ENCODE measurements at regions not wholly inside any gene's neighbourhood (a gene's known extent, or its start where the extent isn't known, plus 50 kb on each side); places are given as distances from the start of the nearest gene placed in this dataset.

- no peaks in the 10 kb centered on the region for H3K4me1 Mint-ChIP-seq
- H3K27ac Mint-ChIP-seq = no peak overlapping the region
These were observed 197.7 kb upstream of the STXBP6 start for GRCh38 chr14:25247609-25248008.

GRCh38 chr14:25246751-25247150, 196.8 kb upstream of the STXBP6 start:
- no peaks in the 10 kb centered on the region for H3K36me3 Mint-ChIP-seq

More at GRCh38 chr14:25247609-25248008, 197.7 kb upstream of the STXBP6 start:
- DNase-seq (ENCODE audit: low spot score in 2 of 2) (no peak), ATAC-seq (no peak)
- Mint-ChIP-seq H3K9me3 (peaks cover 5% of the 10 kb centered on the region), H3K4me3 (no peak overlapping the region), H3K36me3 (no peaks in the 10 kb centered on the region)

GRCh38 chr14:25239170-25239569, 189.2 kb upstream of the STXBP6 start:
- DNase-seq (ENCODE audit: low spot score in 2 of 2) = no peak
- ATAC-seq = no peak
- no peak overlapping the region for H3K4me3 Mint-ChIP-seq
- no peaks in the 10 kb centered on the region for H3K36me3 Mint-ChIP-seq
- H3K27ac Mint-ChIP-seq = no peak overlapping the region
- no peaks in the 10 kb centered on the region for H3K9me3 Mint-ChIP-seq
- H3K4me1 Mint-ChIP-seq = no peaks in the 10 kb centered on the region

More at GRCh38 chr14:25246751-25247150, 196.8 kb upstream of the STXBP6 start:
- Mint-ChIP-seq H3K27ac (no peak overlapping the region), H3K9me3 (peaks cover 5% of the 10 kb centered on the region), H3K4me1 (no peaks in the 10 kb centered on the region), H3K4me3 (no peak overlapping the region)
- DNase-seq (ENCODE audit: low spot score in 2 of 2) (no peak), ATAC-seq (no peak)

- H3K4me3 Mint-ChIP-seq = no peak overlapping the region
- H3K27ac Mint-ChIP-seq = no peak overlapping the region
- no peak for DNase-seq (ENCODE audit: low spot score in 2 of 2)
- no peak for ATAC-seq
- H3K36me3 Mint-ChIP-seq = no peaks in the 10 kb centered on the region
- no peaks in the 10 kb centered on the region for H3K9me3 Mint-ChIP-seq
- H3K4me1 Mint-ChIP-seq = no peaks in the 10 kb centered on the region
These were observed 187.9 kb upstream of the STXBP6 start for GRCh38 chr14:25237845-25238244.

GRCh38 chr14:25233613-25234012, 183.7 kb upstream of the STXBP6 start:
- Mint-ChIP-seq H3K27ac (no peak overlapping the region), H3K36me3 (no peaks in the 10 kb centered on the region), H3K4me1 (no peaks in the 10 kb centered on the region), H3K4me3 (no peak overlapping the region), H3K9me3 (no peaks in the 10 kb centered on the region)
- DNase-seq (ENCODE audit: low spot score in 2 of 2) (no peak), ATAC-seq (no peak)

- Mint-ChIP-seq H3K36me3 (no peaks in the 10 kb centered on the region), H3K4me3 (no peak overlapping the region), H3K4me1 (no peaks in the 10 kb centered on the region), H3K27ac (no peak overlapping the region), H3K9me3 (no peaks in the 10 kb centered on the region)
- DNase-seq (ENCODE audit: low spot score in 2 of 2) (no peak), ATAC-seq (no peak)
These were observed 181.1 kb upstream of the STXBP6 start for GRCh38 chr14:25231004-25231403.

GRCh38 chr14:25226214-25226613, 176.3 kb upstream of the STXBP6 start:
- no peak for ATAC-seq
- H3K4me1 Mint-ChIP-seq = no peaks in the 10 kb centered on the region

GRCh38 chr14:25222256-25222655, 172.3 kb upstream of the STXBP6 start:
- DNase-seq (ENCODE audit: low spot score in 2 of 2) (no peak), ATAC-seq (no peak)
- Mint-ChIP-seq H3K4me3 (no peak overlapping the region), H3K9me3 (no peaks in the 10 kb centered on the region), H3K36me3 (no peaks in the 10 kb centered on the region), H3K4me1 (no peaks in the 10 kb centered on the region), H3K27ac (no peak overlapping the region)

More at GRCh38 chr14:25226214-25226613, 176.3 kb upstream of the STXBP6 start:
- Mint-ChIP-seq H3K27ac (no peak overlapping the region), H3K36me3 (no peaks in the 10 kb centered on the region), H3K4me3 (no peak overlapping the region), H3K9me3 (no peaks in the 10 kb centered on the region)
- DNase-seq (ENCODE audit: low spot score in 2 of 2) = no peak

GRCh38 chr14:25220514-25220913, 170.6 kb upstream of the STXBP6 start:
- no peak overlapping the region for H3K4me3 Mint-ChIP-seq
- DNase-seq (ENCODE audit: low spot score in 2 of 2) (no peak), ATAC-seq (no peak)
- no peak overlapping the region for H3K27ac Mint-ChIP-seq
- H3K36me3 Mint-ChIP-seq = no peaks in the 10 kb centered on the region
- H3K9me3 Mint-ChIP-seq = no peaks in the 10 kb centered on the region
- H3K4me1 Mint-ChIP-seq = no peaks in the 10 kb centered on the region

GRCh38 chr14:25215607-25216006, 165.7 kb upstream of the STXBP6 start:
- Mint-ChIP-seq H3K36me3 (no peaks in the 10 kb centered on the region), H3K4me1 (no peaks in the 10 kb centered on the region), H3K27ac (no peak overlapping the region), H3K4me3 (no peak overlapping the region), H3K9me3 (no peaks in the 10 kb centered on the region)
- no peak for ATAC-seq
- no peak for DNase-seq (ENCODE audit: low spot score in 2 of 2)

- Mint-ChIP-seq H3K9me3 (peaks cover 10% of the 10 kb centered on the region), H3K4me1 (no peaks in the 10 kb centered on the region), H3K4me3 (no peak overlapping the region), H3K27ac (no peak overlapping the region), H3K36me3 (no peaks in the 10 kb centered on the region)
- DNase-seq (ENCODE audit: low spot score in 2 of 2) (no peak), ATAC-seq (no peak)
These were observed 147.9 kb upstream of the STXBP6 start for GRCh38 chr14:25197885-25198284.

- Mint-ChIP-seq H3K4me1 (no peaks in the 10 kb centered on the region), H3K4me3 (no peak overlapping the region), H3K36me3 (no peaks in the 10 kb centered on the region), H3K9me3 (peaks cover 10% of the 10 kb centered on the region), H3K27ac (no peak overlapping the region)
- no peak for ATAC-seq
- no peak for DNase-seq (ENCODE audit: low spot score in 2 of 2)
These were observed 130.3 kb upstream of the STXBP6 start for GRCh38 chr14:25180221-25180620.

GRCh38 chr14:25178255-25178654, 128.3 kb upstream of the STXBP6 start:
- peaks cover 7% of the 10 kb centered on the region for H3K9me3 Mint-ChIP-seq
- H3K4me3 Mint-ChIP-seq = no peak overlapping the region
- H3K4me1 Mint-ChIP-seq = no peaks in the 10 kb centered on the region
- DNase-seq (ENCODE audit: low spot score in 2 of 2) = no peak
- no peak for ATAC-seq
- no peak overlapping the region for H3K27ac Mint-ChIP-seq
- H3K36me3 Mint-ChIP-seq = no peaks in the 10 kb centered on the region

GRCh38 chr14:25150934-25151790, 101.2 kb upstream of the STXBP6 start:
- DNase-seq (ENCODE audit: low spot score in 2 of 2) (no peak), ATAC-seq (no peak)
- Mint-ChIP-seq H3K36me3 (no peaks in the 10 kb centered on the region), H3K9me3 (no peaks in the 10 kb centered on the region), H3K4me1 (no peaks in the 10 kb centered on the region), H3K27ac (no peak overlapping the region), H3K4me3 (no peak overlapping the region)

- Mint-ChIP-seq H3K9me3 (no peaks in the 10 kb centered on the region), H3K27ac (no peak overlapping the region), H3K36me3 (no peaks in the 10 kb centered on the region), H3K4me1 (no peaks in the 10 kb centered on the region), H3K4me3 (no peak overlapping the region)
- no peak for ATAC-seq
- no peak for DNase-seq (ENCODE audit: low spot score in 2 of 2)
These were observed 100.5 kb upstream of the STXBP6 start for GRCh38 chr14:25150401-25150800.

GRCh38 chr14:25140411-25140810, 90.5 kb upstream of the STXBP6 start:
- DNase-seq (ENCODE audit: low spot score in 2 of 2) (no peak), ATAC-seq (no peak)
- no peak overlapping the region for H3K4me3 Mint-ChIP-seq
- H3K36me3 Mint-ChIP-seq = no peaks in the 10 kb centered on the region
- no peaks in the 10 kb centered on the region for H3K9me3 Mint-ChIP-seq
- H3K27ac Mint-ChIP-seq = no peak overlapping the region
- H3K4me1 Mint-ChIP-seq = no peaks in the 10 kb centered on the region

Data from stimulated activated effector memory CD8-positive, alpha-beta T cell treated with anti-CD3 and anti-CD28 coated beads, Interleukin-12 subunit alpha, Interleukin-12 subunit beta, amount 100 ng/mL, for 72 hours (primary cell).